HG02588 (cell line): ENCODE measurements at regions not wholly inside any gene's neighbourhood (a gene's known extent, or its start where the extent isn't known, plus 50 kb on each side); places are given as distances from the start of the nearest gene placed in this dataset.
A peak's percentile ranks its signal among the peaks of the same experiment; 100 is the strongest.
"Not testable (repeated sequence)": the region's sequence is repeated elsewhere in the genome, so short reads cannot be mapped to it uniquely, and the experiment has no call there.

Source experiments
- ATAC-seq: cut with Tn5 transposase; IDR thresholded peaks from one replicate; pipeline ENCODE4 v1.9.1; 2021; ENCODE audit warnings: mild to moderate bottlenecking, moderate library complexity; ENCODE audit not compliant: unreplicated experiment

GRCh38 chr12:29029484-29029883, 119.6 kb upstream of the FAR2 start:
- not testable (repeated sequence) for ATAC-seq

- ATAC-seq: no peak
Measured at GRCh38 chr12:29030006-29030405, 119.1 kb upstream of the FAR2 start.

- no peak for ATAC-seq
Measured at GRCh38 chr12:29032446-29032845, 116.6 kb upstream of the FAR2 start.

- no peak for ATAC-seq
Measured at GRCh38 chr12:29033519-29033918, 115.6 kb upstream of the FAR2 start.

GRCh38 chr12:29035112-29035511, 114.0 kb upstream of the FAR2 start:
- no peak for ATAC-seq

- ATAC-seq: no peak
Measured at GRCh38 chr12:29039013-29039412, 110.1 kb upstream of the FAR2 start.

- no peak for ATAC-seq
Measured at GRCh38 chr12:29041621-29042020, 107.5 kb upstream of the FAR2 start.

GRCh38 chr12:29043069-29043468, 106.0 kb upstream of the FAR2 start:
- ATAC-seq: no peak

GRCh38 chr12:29044799-29045198, 104.3 kb upstream of the FAR2 start:
- no peak for ATAC-seq

GRCh38 chr12:29048787-29049186, 100.3 kb upstream of the FAR2 start:
- ATAC-seq: no peak

- peak; percentile 83 for ATAC-seq
Measured at GRCh38 chr12:29050503-29050902, 98.6 kb upstream of the FAR2 start.

- ATAC-seq: no peak
Measured at GRCh38 chr12:29051221-29051620, 97.9 kb upstream of the FAR2 start.

- no peak for ATAC-seq
Measured at GRCh38 chr12:29053567-29053966, 95.5 kb upstream of the FAR2 start.

GRCh38 chr12:29054858-29055663, 94.0 kb upstream of the FAR2 start:
- no peak for ATAC-seq

- ATAC-seq: no peak
Measured at GRCh38 chr12:29066011-29066588, 83.0 kb upstream of the FAR2 start.

GRCh38 chr12:29067430-29067829, 81.6 kb upstream of the FAR2 start:
- no peak for ATAC-seq

GRCh38 chr12:29070309-29070708, 78.8 kb upstream of the FAR2 start:
- no peak for ATAC-seq

GRCh38 chr12:29071099-29071498, 78.0 kb upstream of the FAR2 start:
- ATAC-seq: no peak

- ATAC-seq: no peak
Measured at GRCh38 chr12:29072631-29073030, 76.4 kb upstream of the FAR2 start.

GRCh38 chr12:29073631-29074239, 75.3 kb upstream of the FAR2 start:
- peak; percentile 68 for ATAC-seq

GRCh38 chr12:29081101-29081500, 68.0 kb upstream of the FAR2 start:
- ATAC-seq: no peak

- no peak for ATAC-seq
Measured at GRCh38 chr12:29082522-29082921, 66.6 kb upstream of the FAR2 start.
